CD4-positive, alpha-beta T cell (primary cell): ENCODE measurements at regions not wholly inside any gene's neighbourhood (a gene's known extent, or its start where the extent isn't known, plus 50 kb on each side); places are given as distances from the start of the nearest gene placed in this dataset.

Experiments used
- ATAC-seq: fragments of 200-7000 bp; cut with Tn5 transposase; one replicate; pipeline ENCODE4 v1.10.0; 2022; ENCODE audit warnings: mild to moderate bottlenecking; ENCODE audit not compliant: poor library complexity
- CTCF ChIA-PET: fragments of 350-600 bp; sonication (Branson Sonifier 250); formaldehyde crosslinking; loops from one replicate; lab custom pipeline; 2021; ENCODE audit warnings: antibody characterized with exemption, inconsistent platforms; lab: Charles Lee
- POLR2A ChIA-PET: fragments of 350-600 bp; sonication (Branson Sonifier 250); formaldehyde crosslinking; loops from one replicate; lab custom pipeline; 2021; ENCODE audit warnings: antibody characterized with exemption, inconsistent platforms; lab: Charles Lee
- DNase-seq, 14 experiments: peaks; one replicate each; pipeline ENCODE4 v3.0.0-alpha.2; 2013 to 2020; ENCODE audit warnings: mixed read lengths in 2 of 14
- H3K27ac ChIP-seq, 2 donors: one replicate each; pipeline versions ENCODE4 v1.5.1 to v1.7.0; 2013; ENCODE audit warnings: low read length in 2 of 2, low read depth in 1 of 2, mild to moderate bottlenecking in 1 of 2
- H3K27me3 ChIP-seq, 2 experiments: 1 replicate in 1 of 2; 2 replicates in 1 of 2; pipeline versions ENCODE4 v1.6.1 to v1.7.0; 2013; ENCODE audit warnings: low read length in 2 of 2, control low read depth in 1 of 2, mild to moderate bottlenecking in 1 of 2, moderate library complexity in 1 of 2; ENCODE audit not compliant: insufficient read depth in 2 of 2, control insufficient read depth in 1 of 2
- H3K36me3 ChIP-seq: one replicate; pipeline ENCODE4 v1.6.1; 2013; ENCODE audit warnings: low read length, control low read depth; ENCODE audit not compliant: insufficient read depth
- H3K4me1 ChIP-seq: one replicate; pipeline ENCODE4 v1.6.1; 2013; ENCODE audit warnings: low read length, control low read depth; ENCODE audit not compliant: insufficient read depth
- H3K4me3 ChIP-seq: one replicate; pipeline ENCODE4 v1.5.1; 2013; ENCODE audit warnings: mild to moderate bottlenecking, low read length, moderate library complexity
- H3K9me3 ChIP-seq, 2 experiments: 1 replicate in 1 of 2; 2 replicates in 1 of 2; pipeline versions ENCODE4 v1.6.1 to v1.7.0; 2013; ENCODE audit warnings: low read length in 2 of 2, mild to moderate bottlenecking in 2 of 2, control low read depth in 1 of 2, moderate library complexity in 1 of 2; ENCODE audit not compliant: control insufficient read depth in 1 of 2, insufficient read depth in 1 of 2
- H3K27ac Mint-ChIP-seq: one replicate; pipeline ENCODE4 v1.8.0; 2020; ENCODE audit warnings: mixed read lengths
- H3K27me3 Mint-ChIP-seq: one replicate; pipeline ENCODE4 v1.8.0; 2021; ENCODE audit warnings: mixed read lengths
- H3K36me3 Mint-ChIP-seq: one replicate; pipeline ENCODE4 v1.8.0; 2021; ENCODE audit warnings: low read depth, mixed read lengths
- H3K4me1 Mint-ChIP-seq: one replicate; pipeline ENCODE4 v1.8.0; 2021; ENCODE audit warnings: low read depth, mixed read lengths
- H3K4me3 Mint-ChIP-seq: one replicate; pipeline ENCODE4 v1.8.0; 2020; ENCODE audit warnings: mild to moderate bottlenecking, mixed read lengths
- H3K9me3 Mint-ChIP-seq: one replicate; pipeline ENCODE4 v1.8.0; 2020; ENCODE audit warnings: mixed read lengths
- intact Hi-C, 2 experiments: fragments of 100-400 bp; cut with DNase I in 1 of 2; cut with micrococcal nuclease in 1 of 2; formaldehyde crosslinking; loops; one replicate each; pipeline versions ENCODE4 v1.15.1 to v1.9.0; 2023 to 2025; cut with DNase I, micrococcal nuclease
- TF ChIP-seq, protein P1 (sequence below): fragments of 200-600 bp; IDR thresholded peaks from one replicate; pipeline ENCODE4 v1.8.0; 2022; ENCODE audit warnings: antibody characterized with exemption, mild to moderate bottlenecking

DNA sequence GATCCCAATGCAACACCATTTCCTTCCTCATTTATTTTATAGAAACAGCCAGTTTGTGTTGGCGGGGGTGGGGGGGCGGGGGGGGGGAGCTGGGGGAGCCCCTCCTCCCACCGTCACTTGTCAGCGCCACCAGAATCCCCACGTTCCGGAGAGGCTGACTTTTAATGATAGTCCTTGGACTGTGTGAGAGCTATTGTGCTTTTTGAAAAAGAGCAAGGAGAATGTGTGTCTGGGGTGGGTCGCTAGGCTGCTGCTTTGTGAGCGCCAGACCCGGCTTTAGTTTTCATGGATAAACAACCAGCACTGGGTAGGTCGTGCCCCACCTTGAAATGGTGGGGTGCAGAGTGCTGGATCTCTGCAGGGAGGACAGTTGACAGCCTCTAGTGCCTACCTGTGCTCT is 135.0 kb upstream of the ONECUT1 start:
- Mint-ChIP-seq H3K27ac (no peak overlapping the region), H3K9me3 (peaks cover 1% of the 10 kb centered on the region), H3K36me3 (no peaks in the 10 kb centered on the region), H3K27me3 (peaks cover 34% of the 10 kb centered on the region), H3K4me1 (no peaks in the 10 kb centered on the region), H3K4me3 (no peak overlapping the region)
- no peak for DNase-seq
- Histone ChIP-seq H3K27me3 (no peaks in the 10 kb centered on the region), H3K27ac (no peak overlapping the region), H3K9me3 (peaks cover 0 to 3% of the 10 kb centered on the region in 2 experiments), H3K4me1 (no peaks in the 10 kb centered on the region), H3K36me3 (no peaks in the 10 kb centered on the region), H3K4me3 (no peak overlapping the region)
- ChIA-PET CTCF (no interaction called here), POLR2A (no interaction called here)
- TF ChIP-seq, protein P1, sequence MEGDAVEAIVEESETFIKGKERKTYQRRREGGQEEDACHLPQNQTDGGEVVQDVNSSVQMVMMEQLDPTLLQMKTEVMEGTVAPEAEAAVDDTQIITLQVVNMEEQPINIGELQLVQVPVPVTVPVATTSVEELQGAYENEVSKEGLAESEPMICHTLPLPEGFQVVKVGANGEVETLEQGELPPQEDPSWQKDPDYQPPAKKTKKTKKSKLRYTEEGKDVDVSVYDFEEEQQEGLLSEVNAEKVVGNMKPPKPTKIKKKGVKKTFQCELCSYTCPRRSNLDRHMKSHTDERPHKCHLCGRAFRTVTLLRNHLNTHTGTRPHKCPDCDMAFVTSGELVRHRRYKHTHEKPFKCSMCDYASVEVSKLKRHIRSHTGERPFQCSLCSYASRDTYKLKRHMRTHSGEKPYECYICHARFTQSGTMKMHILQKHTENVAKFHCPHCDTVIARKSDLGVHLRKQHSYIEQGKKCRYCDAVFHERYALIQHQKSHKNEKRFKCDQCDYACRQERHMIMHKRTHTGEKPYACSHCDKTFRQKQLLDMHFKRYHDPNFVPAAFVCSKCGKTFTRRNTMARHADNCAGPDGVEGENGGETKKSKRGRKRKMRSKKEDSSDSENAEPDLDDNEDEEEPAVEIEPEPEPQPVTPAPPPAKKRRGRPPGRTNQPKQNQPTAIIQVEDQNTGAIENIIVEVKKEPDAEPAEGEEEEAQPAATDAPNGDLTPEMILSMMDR, result no peak
- intact Hi-C loops, result no loop called here
- ATAC-seq, result no peak

DNA sequence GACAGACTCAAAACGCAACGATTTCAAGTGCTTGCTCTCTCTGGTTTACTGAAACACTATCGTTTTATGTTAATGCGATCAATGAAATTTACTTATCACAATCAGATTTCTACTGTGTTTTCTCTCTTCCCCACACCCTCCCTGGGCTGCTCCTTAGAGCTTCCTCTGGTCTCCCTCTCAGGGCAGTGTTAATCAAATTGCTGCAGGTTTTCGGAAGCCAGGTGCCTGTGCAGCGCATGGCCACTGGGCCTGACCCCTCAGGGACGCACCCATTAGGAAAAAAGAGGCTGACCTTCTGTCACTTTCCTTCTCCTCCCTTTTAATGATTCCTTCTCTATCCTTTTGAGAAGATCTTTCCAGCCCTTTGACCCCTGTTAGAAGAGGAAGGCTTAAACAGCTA is 134.5 kb upstream of the ONECUT1 start:
- intact Hi-C loops, result no loop called here
- Histone ChIP-seq H3K27ac (no peak overlapping the region), H3K4me1 (no peaks in the 10 kb centered on the region), H3K4me3 (no peak overlapping the region), H3K27me3 (no peaks in the 10 kb centered on the region), H3K36me3 (no peaks in the 10 kb centered on the region), H3K9me3 (peaks cover 0 to 3% of the 10 kb centered on the region in 2 experiments)
- no peaks in the 10 kb centered on the region for H3K4me1 Mint-ChIP-seq
- peaks cover 39% of the 10 kb centered on the region for H3K27me3 Mint-ChIP-seq
- ATAC-seq (no peak), DNase-seq (no peak)
- CTCF ChIA-PET, result no interaction called here
- no peaks in the 10 kb centered on the region for H3K9me3 Mint-ChIP-seq
- H3K4me3 Mint-ChIP-seq, result no peak overlapping the region
- H3K27ac Mint-ChIP-seq, result no peak overlapping the region
- TF ChIP-seq, protein P1, result no peak
- POLR2A ChIA-PET, result no interaction called here
- no peaks in the 10 kb centered on the region for H3K36me3 Mint-ChIP-seq

DNA sequence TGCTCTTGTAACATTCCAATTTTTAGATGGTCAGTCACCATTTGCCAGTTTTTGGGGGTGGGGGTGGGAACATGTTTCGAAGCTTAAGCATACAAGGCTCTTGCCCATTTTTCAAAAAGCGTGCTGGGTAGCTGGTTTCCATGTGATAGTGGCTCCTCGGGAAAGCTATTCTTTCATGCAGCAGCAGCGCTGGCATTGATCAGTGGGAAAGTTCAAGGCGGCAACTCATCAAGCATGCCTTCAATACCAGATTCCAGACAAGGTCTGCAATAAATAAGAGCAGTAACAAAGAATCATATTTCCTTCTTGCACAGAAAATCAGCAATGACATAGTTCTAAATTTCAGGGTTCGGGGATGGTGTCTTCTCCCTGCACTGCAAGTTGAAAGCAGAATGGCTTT is 133.5 kb upstream of the ONECUT1 start:
- Mint-ChIP-seq H3K4me1 (no peaks in the 10 kb centered on the region), H3K36me3 (no peaks in the 10 kb centered on the region), H3K9me3 (no peaks in the 10 kb centered on the region), H3K27me3 (peaks cover 49% of the 10 kb centered on the region), H3K4me3 (no peak overlapping the region), H3K27ac (no peak overlapping the region)
- Histone ChIP-seq H3K4me3 (no peak overlapping the region), H3K9me3 (peaks cover 0 to 3% of the 10 kb centered on the region in 2 experiments), H3K27ac (no peak overlapping the region), H3K4me1 (no peaks in the 10 kb centered on the region), H3K27me3 (no peaks in the 10 kb centered on the region), H3K36me3 (no peaks in the 10 kb centered on the region)
- ChIA-PET POLR2A (no interaction called here), CTCF (interaction anchor here (0.7 kb wide), 1 partner anchor 622 kb away, joined by 3 read pairs; no protein-coding TSS in a partner anchor)
- no peak for ATAC-seq
- DNase-seq, result no peak
- TF ChIP-seq, protein P1, result no peak
- intact Hi-C loops, result no loop called here
